NCI-H1930 (cell line): ENCODE measurements at regions not wholly inside any gene's neighbourhood (a gene's known extent, or its start where the extent isn't known, plus 50 kb on each side); places are given as distances from the start of the nearest gene placed in this dataset.

Experiments used
- DNase-seq, 2 experiments: peaks; one replicate each; lab custom pipeline; 2025; lab: John Stamatoyannopoulos, UW

DNA sequence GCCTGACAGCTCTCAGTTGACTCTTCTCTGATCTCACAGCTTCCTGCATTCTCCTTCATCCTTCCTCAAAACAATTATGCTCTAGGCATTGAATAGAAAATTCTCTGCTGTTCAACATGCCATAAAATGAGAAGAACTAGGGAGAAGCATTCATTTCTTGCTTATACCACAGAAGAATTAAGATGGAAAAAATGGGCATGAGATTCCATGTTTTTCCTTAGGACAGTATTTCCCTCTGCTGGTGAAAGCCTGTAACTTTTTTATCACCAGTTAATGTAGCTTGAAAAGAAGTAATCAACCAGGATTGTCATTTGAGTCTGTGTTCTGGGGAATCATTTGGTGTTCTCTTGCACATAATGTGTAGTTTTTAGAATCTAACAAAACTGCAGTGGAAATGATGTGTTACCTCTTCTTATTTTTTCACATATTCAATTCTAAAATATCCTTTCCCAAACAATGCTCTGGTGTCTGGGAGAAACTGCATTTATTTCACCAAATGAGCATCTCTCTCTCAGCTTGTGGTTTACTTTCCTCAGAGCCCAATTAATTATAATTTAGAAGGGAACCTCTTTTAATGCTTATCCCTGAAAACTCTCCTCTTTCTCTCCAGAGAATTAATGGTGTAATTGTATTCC is 92.8 kb upstream of the DCBLD2 start:
- no peak for DNase-seq

DNA sequence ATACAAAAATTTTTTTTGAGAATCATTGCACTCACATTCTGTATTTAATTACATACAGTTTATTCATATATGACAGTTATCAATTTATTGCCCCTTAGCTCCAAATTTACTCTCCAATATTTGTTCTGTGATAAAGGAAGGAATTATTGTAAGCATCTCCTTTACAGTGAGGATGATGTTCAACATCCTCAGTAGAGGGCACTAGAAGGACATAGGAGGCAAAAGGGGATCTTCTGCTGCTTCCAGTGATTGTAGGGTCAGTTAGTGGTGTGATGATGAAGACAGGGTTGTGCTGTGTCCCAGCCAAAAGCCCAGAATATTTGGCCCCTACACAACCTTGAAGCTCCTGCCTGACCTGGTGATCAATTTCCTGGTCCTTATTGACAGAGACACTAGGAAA is 89.9 kb upstream of the DCBLD2 start:
- DNase-seq, result no peak

DNA sequence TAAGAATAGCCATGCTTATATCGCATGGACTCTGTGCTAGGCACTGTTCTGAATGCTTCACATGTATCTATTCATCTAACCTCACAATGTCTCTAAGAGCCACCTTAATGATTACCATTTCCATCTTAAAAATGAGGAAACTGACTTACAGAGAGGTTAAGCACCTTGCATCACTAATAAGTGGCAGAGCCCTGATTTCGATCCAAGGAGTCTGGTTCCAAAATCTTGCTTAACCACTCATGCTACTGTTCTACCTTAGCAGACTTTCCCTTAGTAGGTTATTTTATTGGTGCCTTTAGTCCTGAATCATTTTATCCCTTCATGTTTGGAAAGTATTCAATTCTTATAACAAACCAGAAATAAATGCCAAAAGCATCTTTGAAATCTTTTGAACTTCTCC is 89.2 kb upstream of the DCBLD2 start:
- no peak for DNase-seq

DNA sequence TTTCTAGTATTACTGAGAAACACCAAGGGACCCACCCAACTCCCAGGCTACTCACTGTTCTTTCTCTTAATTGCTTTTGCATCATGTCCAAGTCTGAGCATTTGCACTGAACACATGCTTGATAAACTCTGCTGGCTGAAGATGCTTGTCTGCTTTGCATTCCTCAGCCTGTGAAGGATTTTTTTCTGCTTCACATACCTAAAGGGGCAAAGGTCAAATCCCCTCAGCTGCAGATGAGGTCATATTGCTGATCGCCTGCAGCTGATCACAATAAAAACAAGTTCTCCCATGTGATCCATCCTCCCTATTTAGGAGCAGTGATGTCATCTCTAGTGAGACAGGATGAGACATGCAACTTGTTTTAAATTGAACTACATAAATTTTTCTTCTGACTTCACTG is 84.6 kb upstream of the DCBLD2 start:
- DNase-seq, result no peak

GRCh38 chr3:98985431-98985830 is 83.9 kb upstream of the DCBLD2 start:
- DNase-seq, result no peak

GRCh38 chr3:98984024-98984423 is 82.5 kb upstream of the DCBLD2 start:
- no peak for DNase-seq

GRCh38 chr3:98982351-98982750 is 80.9 kb upstream of the DCBLD2 start:
- peak in 1 of 2 experiments; percentile 1 for DNase-seq

DNA sequence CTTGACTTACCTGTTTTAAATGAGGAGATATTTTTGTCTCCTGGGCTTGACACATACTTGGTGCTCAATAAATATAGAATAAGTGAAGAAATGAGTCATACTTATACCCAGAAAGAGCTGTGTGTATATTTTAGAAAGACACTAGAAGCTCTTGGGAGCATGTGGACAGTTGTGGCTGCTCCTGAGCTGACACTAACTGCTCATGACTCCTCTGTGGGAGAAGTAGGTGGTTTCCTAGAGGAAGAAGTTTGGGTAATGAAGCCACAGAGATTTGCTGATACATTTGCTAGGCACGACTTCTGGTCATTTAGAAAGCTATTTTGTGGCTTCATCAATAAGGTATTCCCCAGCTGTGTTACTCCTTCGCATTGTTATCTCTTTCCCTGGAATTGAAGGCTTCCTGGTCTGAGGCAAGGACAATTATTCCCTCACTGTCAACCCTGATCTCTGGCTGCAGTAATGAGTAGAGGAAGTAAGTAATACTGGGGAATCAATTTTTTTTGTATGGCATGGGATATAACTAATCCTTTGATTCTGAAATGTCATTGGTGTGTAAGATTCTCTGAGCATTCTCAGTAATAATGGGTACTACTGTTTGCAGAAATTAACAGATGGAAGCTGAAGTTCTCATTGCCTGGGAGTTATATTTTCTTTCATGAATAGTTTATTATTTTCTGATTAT is 79.6 kb upstream of the DCBLD2 start:
- DNase-seq, result no peak

DNA sequence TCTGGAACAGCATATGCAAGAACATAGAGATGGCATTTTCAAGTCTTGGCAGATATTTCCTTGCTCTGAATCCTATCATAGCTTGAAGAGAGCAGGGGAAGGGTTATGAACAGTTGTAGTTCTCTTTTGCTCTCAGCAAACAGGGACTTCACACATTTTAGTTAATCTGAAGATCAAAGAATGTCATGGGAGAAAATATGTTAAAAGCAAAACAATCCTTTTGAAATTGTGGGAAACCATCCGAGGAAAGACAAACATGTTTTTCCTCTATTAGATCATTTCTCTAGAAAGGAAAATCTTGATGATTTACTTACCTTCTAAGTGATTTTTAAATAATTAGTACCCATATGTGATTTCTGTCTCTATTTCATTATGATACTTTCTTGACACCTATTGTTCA is 77.8 kb upstream of the DCBLD2 start:
- no peak for DNase-seq

DNA sequence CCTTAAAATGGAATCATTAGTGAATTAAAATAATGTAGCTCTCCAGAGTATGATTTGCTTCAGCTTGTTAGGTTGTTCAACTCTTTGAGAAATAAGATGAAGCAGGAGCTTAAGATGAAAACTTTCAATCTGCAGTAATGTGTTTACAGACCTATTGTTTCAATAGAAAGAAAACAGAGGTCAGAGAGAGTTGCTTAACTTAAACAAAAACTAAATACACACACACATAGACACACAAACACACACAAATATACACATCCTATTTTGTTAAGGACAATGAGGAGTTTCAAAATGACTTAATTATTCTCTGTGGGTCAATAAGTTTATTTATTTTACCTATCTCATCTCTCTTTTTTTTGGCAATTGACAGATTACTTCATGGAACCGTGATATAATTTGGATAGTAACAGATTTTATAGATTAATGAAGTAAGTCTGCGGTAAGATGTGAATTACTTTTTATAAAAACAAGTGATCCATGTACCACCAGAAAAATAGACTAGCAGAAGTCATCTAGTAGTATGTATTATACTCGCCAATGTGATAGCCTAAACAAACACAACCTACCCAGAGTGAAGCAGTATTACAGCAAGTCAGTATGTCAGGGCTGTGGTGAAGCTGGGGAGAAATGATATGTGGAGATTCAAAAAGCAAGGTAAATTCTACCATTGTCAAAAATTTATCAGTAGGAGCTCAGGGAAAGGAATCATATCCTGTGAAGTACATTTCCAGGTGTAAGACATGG is 76.7 kb upstream of the DCBLD2 start:
- DNase-seq, result no peak

GRCh38 chr3:98977520-98977919 is 76.0 kb upstream of the DCBLD2 start:
- no peak for DNase-seq

GRCh38 chr3:98974442-98974841 is 72.9 kb upstream of the DCBLD2 start:
- DNase-seq, result no peak

DNA sequence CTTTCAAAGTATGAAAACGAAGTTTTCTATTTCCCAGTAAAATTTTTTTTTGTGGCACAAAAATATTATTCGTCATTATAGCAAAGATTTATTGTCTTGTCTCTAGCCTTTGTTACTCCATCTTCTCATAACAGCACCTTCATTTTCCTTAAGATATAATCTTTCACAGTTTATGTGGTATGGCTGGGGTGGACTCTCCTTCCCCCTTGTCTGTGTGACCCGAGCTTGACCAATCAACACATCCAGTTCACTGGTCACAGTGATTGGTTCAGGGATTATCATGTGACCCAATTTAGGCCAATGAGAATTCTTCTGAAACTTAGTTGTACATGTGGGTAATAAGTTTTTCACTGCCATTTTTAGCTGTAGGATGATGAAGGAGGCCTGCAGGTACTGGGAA is 71.2 kb upstream of the DCBLD2 start:
- DNase-seq, result no peak

GRCh38 chr3:98972155-98972554 is 70.7 kb upstream of the DCBLD2 start:
- DNase-seq, result no peak

DNA sequence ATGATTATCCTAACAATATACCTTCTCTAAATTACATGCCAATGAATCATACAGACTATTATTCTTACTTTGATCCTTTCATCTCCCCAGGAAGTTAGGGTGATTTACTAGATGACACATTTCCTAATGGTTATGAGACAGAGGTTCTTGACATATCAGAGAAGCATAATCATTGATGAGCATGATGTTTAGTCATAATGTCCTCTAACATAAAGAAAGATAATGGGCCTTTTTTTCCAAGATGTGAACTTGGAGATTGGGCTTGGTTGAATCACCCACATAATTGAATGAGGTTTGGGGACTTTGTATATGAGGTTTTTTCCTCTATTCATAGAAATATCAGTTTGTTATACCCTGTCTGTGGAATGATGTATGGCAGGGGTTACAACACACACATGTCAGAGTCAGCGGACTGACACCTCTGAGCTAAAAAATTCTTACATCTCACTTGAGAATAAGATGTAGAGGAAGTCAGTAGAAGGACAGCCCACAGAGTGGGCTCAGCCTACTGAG is 69.7 kb upstream of the DCBLD2 start:
- no peak for DNase-seq

DNA sequence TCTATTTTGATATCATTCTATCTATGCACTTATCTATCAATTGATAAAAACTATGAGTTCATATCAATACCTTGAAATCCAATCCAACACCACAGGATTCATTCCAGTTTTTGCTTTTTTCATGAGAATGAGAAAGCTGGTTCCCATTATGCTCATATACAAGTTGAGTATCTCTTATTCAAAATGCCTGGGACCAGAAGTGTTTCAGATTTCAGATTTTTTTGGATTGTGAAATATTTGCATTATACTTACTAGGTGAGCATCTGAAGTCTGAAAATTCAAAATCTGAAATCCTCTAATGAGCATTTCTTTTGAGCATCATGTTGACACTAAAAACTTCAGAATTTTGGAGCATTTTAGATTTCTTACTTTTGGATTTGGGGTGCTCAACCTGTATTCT is 67.8 kb upstream of the DCBLD2 start:
- DNase-seq, result no peak

- DNase-seq, result no peak
These were observed 67.3 kb upstream of the DCBLD2 start for GRCh38 chr3:98968824-98969223.

DNA sequence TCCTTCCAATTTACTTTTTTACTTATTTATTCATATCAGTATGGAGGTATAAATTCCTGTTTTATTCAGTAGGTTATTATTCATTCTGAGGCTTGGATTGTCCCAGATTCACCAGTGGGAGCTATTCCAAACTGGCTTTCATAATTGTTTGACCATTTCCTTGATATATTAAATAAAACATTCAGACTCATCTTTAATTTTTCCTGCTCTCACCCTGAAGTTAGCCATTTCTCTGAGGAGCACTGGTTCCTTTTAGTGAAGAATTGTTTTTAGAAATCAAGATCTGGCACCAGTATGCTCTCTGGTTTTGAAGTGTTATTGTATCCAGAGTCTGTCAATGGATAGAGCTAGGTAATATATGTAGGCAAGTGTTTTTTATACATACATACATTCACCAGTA is 66.9 kb upstream of the DCBLD2 start:
- DNase-seq, result no peak

GRCh38 chr3:98967758-98968157 is 66.3 kb upstream of the DCBLD2 start:
- no peak for DNase-seq

GRCh38 chr3:98966862-98967546 is 65.5 kb upstream of the DCBLD2 start:
- no peak for DNase-seq

DNA sequence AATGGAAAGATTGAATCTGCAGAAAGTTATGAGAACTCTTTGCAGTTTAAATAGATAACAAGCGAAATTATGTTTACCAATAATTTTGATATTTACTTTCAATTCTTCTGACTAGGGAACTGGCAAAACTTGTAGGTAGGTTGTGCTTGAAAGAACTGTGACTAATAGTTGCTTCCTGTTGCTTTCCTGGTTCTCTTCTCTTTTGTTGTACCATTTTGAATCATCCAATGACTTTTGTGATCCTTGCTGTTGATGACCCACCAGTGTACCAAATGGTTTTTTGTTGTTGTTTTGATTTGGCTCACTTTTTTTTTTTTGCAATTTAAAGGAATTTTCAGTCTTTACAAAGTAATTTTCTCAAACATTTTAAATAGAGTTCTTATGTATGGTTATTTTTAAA is 64.9 kb upstream of the DCBLD2 start:
- DNase-seq, result no peak

- no peak for DNase-seq
These were observed 63.3 kb upstream of the DCBLD2 start for GRCh38 chr3:98964784-98965183.

GRCh38 chr3:98963546-98963945 is 62.1 kb upstream of the DCBLD2 start:
- DNase-seq, result no peak
